ENCODE measurements at regions not wholly inside any gene's neighbourhood (a gene's known extent, or its start where the extent isn't known, plus 50 kb on each side); places are given as distances from the start of the nearest gene placed in this dataset.

DNA sequence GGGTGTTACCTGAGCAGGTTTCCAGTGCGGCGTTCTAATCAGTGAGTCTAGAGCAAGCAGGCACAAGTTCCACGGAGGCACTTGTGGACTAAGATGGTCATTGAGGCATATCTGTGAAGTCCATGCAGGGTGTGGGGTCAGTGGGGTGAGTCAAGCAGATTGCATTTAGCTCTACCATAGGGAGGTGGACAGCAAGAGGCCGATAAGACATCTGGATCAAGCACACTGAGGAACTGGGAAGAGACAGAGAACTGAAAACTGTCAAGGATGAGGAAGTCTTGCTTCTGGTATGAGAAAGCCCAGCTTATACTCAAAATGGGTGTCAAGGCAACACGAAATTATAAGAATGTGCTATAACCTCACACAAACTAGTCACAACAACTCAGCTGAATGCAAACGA lies 61.2 kb upstream of the SLC39A10 start:
- BruUV-seq (replicated peaks), result no TSS peak

DNA sequence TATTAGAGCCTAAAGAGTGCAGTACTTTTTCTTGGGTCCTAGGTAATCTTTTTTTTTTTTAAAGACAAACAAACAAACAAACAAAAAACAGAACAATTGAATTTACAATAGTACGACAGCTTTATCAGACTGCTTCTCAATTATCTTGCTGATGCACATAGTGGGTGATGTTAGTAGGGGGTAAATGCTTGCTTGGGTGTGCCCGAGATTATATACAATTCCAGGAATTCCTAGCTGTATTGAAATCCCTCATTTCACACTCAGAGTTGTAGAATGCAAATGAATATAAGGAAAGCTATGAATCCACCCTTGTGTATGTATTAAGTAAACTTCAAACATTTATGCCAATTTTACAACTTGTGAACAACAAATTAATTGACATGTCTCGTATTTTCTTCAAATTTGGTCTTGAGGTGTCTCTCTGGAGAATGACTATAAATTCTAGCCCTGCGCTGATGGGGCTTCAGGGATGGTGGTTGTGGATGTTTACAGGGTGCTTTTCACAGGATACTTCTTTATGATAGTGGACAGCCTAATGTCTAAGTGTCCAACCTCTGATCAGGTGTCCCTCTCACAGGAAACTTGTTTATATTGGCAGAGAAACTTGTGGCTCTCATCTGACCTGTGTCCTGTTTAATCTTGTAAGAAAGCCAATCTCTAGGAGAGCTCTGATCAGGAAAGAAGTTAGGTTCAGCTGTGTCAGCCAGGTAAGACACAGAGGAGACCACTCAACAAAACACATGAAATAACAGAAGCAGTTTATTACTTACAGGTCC lies 61.9 kb upstream of the SLC39A10 start:
- H3K27me3 ChIP-seq (ENCODE audit: insufficient read depth, low read length), result no peaks in the 10 kb centered on the region
- H3K9me2 ChIP-seq (ENCODE audit: insufficient read depth), result no peaks in the 10 kb centered on the region
- H4K20me1 ChIP-seq (ENCODE audit: insufficient read depth), result no peaks in the 10 kb centered on the region
- no TSS peak for BruUV-seq (replicated peaks)
- no peaks in the 10 kb centered on the region for H3K9me3 ChIP-seq (ENCODE audit: control insufficient read depth in 1 of 2, insufficient read depth in 1 of 2, low read depth in 1 of 2, low read length in 2 of 2)
- H3K79me2 ChIP-seq (ENCODE audit: insufficient read depth, low read length), result no peaks in the 10 kb centered on the region
- POLR2A ChIA-PET, result no interaction called here
- RAD21 ChIA-PET (ENCODE audit: low non-redundant PET in 1 of 2, low total read pairs in 2 of 2, uncharacterized antibody in 2 of 2, unreplicated experiment in 2 of 2), result no interaction called here
- no peaks in the 10 kb centered on the region for H3K36me3 ChIP-seq (ENCODE audit: control insufficient read depth in 1 of 2, insufficient read depth in 2 of 2, low read length in 2 of 2)
- H2AFZ ChIP-seq (ENCODE audit: low read depth, low read length, poor library complexity, severe bottlenecking), result no peak overlapping the region
- ATAC-seq (no peak), DNase-seq (ENCODE audit: low read depth, low spot score) (no peak)
- H3K4me2 ChIP-seq (ENCODE audit: low read length), result no peak overlapping the region
- H3K4me3 ChIP-seq (replicated peaks in 1 of 2; ENCODE audit: low read depth in 1 of 2, low read length in 2 of 2), result no peak overlapping the region
- H3K27ac ChIP-seq (ENCODE audit: low read depth, low read length), result no peak overlapping the region
- CTCF ChIA-PET, result no interaction called here
- intact Hi-C loops (cut with micrococcal nuclease), result no loop called here
- H3K4me1 ChIP-seq (ENCODE audit: control insufficient read depth in 1 of 2, insufficient read depth in 2 of 2, low read length in 2 of 2), result no peaks in the 10 kb centered on the region
- no peak overlapping the region for H3K9ac ChIP-seq (ENCODE audit: low read length)
- TF ChIP-seq SP1 (IDR thresholded peaks at IDR 0.05; ENCODE audit: low read depth) (no peak), YY1 (IDR thresholded peaks at IDR 0.05; ENCODE audit: extremely low read depth, insufficient replicate concordance, low read depth, low read length) (no peak), EZH2phosphoT487 (IDR thresholded peaks at IDR 0.05; ENCODE audit: borderline replicate concordance) (no peak), ELF1 (IDR thresholded peaks at IDR 0.05; ENCODE audit: borderline replicate concordance, low read depth) (no peak), TCF7L2 (IDR thresholded peaks at IDR 0.05; ENCODE audit: borderline replicate concordance, extremely low read depth, insufficient read depth, insufficient read length) (no peak), CEBPB (IDR thresholded peaks at IDR 0.05; ENCODE audit: low read depth) (no peak), EGR1 (IDR thresholded peaks at IDR 0.05; ENCODE audit: low read depth) (no peak), ZNF274 (IDR thresholded peaks at IDR 0.05; ENCODE audit: low read depth, low read length) (no peak), FOSL1 (IDR thresholded peaks at IDR 0.05; ENCODE audit: low read depth) (no peak), ZFX (IDR thresholded peaks at IDR 0.05) (no peak), EZH2 (IDR thresholded peaks at IDR 0.05) (no peak)
- TF ChIP-seq, protein P1, sequence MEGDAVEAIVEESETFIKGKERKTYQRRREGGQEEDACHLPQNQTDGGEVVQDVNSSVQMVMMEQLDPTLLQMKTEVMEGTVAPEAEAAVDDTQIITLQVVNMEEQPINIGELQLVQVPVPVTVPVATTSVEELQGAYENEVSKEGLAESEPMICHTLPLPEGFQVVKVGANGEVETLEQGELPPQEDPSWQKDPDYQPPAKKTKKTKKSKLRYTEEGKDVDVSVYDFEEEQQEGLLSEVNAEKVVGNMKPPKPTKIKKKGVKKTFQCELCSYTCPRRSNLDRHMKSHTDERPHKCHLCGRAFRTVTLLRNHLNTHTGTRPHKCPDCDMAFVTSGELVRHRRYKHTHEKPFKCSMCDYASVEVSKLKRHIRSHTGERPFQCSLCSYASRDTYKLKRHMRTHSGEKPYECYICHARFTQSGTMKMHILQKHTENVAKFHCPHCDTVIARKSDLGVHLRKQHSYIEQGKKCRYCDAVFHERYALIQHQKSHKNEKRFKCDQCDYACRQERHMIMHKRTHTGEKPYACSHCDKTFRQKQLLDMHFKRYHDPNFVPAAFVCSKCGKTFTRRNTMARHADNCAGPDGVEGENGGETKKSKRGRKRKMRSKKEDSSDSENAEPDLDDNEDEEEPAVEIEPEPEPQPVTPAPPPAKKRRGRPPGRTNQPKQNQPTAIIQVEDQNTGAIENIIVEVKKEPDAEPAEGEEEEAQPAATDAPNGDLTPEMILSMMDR (IDR thresholded peaks at IDR 0.05 in 2 of 3, conservative IDR thresholded peaks at IDR 0.05 in 1 of 3; ENCODE audit: borderline replicate concordance in 1 of 3, insufficient read depth in 1 of 3, low read depth in 2 of 3, low read length in 2 of 3), result no peak

More for the DNA sequence above, 61.2 kb upstream of the SLC39A10 start:
- Histone ChIP-seq H3K27ac (ENCODE audit: low read depth, low read length) (no peak overlapping the region), H3K4me1 (ENCODE audit: control insufficient read depth in 1 of 2, insufficient read depth in 2 of 2, low read length in 2 of 2) (no peaks in the 10 kb centered on the region), H3K27me3 (ENCODE audit: insufficient read depth, low read length) (no peaks in the 10 kb centered on the region), H3K4me2 (ENCODE audit: low read length) (no peak overlapping the region), H3K79me2 (ENCODE audit: insufficient read depth, low read length) (no peaks in the 10 kb centered on the region), H3K4me3 (replicated peaks in 1 of 2; ENCODE audit: low read depth in 1 of 2, low read length in 2 of 2) (no peak overlapping the region), H3K9me3 (ENCODE audit: control insufficient read depth in 1 of 2, insufficient read depth in 1 of 2, low read depth in 1 of 2, low read length in 2 of 2) (no peaks in the 10 kb centered on the region), H3K9ac (ENCODE audit: low read length) (no peak overlapping the region), H4K20me1 (ENCODE audit: insufficient read depth) (no peaks in the 10 kb centered on the region), H2AFZ (ENCODE audit: low read depth, low read length, poor library complexity, severe bottlenecking) (no peak overlapping the region), H3K9me2 (ENCODE audit: insufficient read depth) (no peaks in the 10 kb centered on the region), H3K36me3 (ENCODE audit: control insufficient read depth in 1 of 2, insufficient read depth in 2 of 2, low read length in 2 of 2) (no peaks in the 10 kb centered on the region)
- POLR2A ChIA-PET, result no interaction called here
- RAD21 ChIA-PET (ENCODE audit: low non-redundant PET in 1 of 2, low total read pairs in 2 of 2, uncharacterized antibody in 2 of 2, unreplicated experiment in 2 of 2), result no interaction called here
- no peak for TF ChIP-seq JUND (IDR thresholded peaks at IDR 0.05)
- no peak for TF ChIP-seq ZFX (IDR thresholded peaks at IDR 0.05)
- TF ChIP-seq, protein P2, sequence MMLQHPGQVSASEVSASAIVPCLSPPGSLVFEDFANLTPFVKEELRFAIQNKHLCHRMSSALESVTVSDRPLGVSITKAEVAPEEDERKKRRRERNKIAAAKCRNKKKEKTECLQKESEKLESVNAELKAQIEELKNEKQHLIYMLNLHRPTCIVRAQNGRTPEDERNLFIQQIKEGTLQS (IDR thresholded peaks at IDR 0.05), result no peak
- TF ChIP-seq, protein P3, sequence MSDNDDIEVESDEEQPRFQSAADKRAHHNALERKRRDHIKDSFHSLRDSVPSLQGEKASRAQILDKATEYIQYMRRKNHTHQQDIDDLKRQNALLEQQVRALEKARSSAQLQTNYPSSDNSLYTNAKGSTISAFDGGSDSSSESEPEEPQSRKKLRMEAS (IDR thresholded peaks at IDR 0.05), result no peak
- TF ChIP-seq EGR1 (IDR thresholded peaks at IDR 0.05; ENCODE audit: low read depth), result no peak
- TF ChIP-seq CEBPB (IDR thresholded peaks at IDR 0.05; ENCODE audit: low read depth), result no peak
- TF ChIP-seq RAD21 (IDR thresholded peaks at IDR 0.05; ENCODE audit: low read depth), result no peak
- TF ChIP-seq POLR2A (IDR thresholded peaks at IDR 0.05; ENCODE audit: borderline replicate concordance, extremely low read depth, insufficient read depth, insufficient read length), result no peak
- intact Hi-C loops (cut with micrococcal nuclease), result no loop called here
- DNase-seq (ENCODE audit: low read depth, low spot score) (no peak), ATAC-seq (no peak)
- CTCF ChIA-PET, result no interaction called here

Data from HCT116 (cell line).